ENCODE measurements at regions not wholly inside any gene's neighbourhood (a gene's known extent, or its start where the extent isn't known, plus 50 kb on each side); places are given as distances from the start of the nearest gene placed in this dataset.
"Not testable (repeated sequence)": the region's sequence is repeated elsewhere in the genome, so short reads cannot be mapped to it uniquely, and the experiment has no call there.

- DNase-seq: no peak
These were observed 164.1 kb downstream of the UQCRFS1 start for GRCh38 chr19:29048873-29049272.

GRCh38 chr19:29045679-29046254 is 167.2 kb downstream of the UQCRFS1 start:
- DNase-seq: no peak

- no peak for DNase-seq
These were observed 168.9 kb downstream of the UQCRFS1 start for GRCh38 chr19:29044037-29044436.

- DNase-seq: no peak
These were observed 170.5 kb downstream of the UQCRFS1 start for GRCh38 chr19:29042450-29042849.

- no peak for DNase-seq
These were observed 172.0 kb downstream of the UQCRFS1 start for GRCh38 chr19:29040951-29041350.

GRCh38 chr19:29040292-29040691 is 172.7 kb downstream of the UQCRFS1 start:
- no peak for DNase-seq

GRCh38 chr19:29039036-29039435 is 173.9 kb downstream of the UQCRFS1 start:
- DNase-seq: not testable (repeated sequence)

GRCh38 chr19:29031216-29031615 is 181.7 kb downstream of the UQCRFS1 start:
- DNase-seq: no peak

GRCh38 chr19:29029268-29029958 is 183.5 kb downstream of the UQCRFS1 start:
- no peak for DNase-seq

GRCh38 chr19:29022599-29022998 is 190.4 kb downstream of the UQCRFS1 start:
- DNase-seq: no peak

GRCh38 chr19:29022165-29022564 is 190.8 kb downstream of the UQCRFS1 start:
- DNase-seq: no peak

GRCh38 chr19:29021232-29021916 is 191.6 kb downstream of the UQCRFS1 start:
- DNase-seq: no peak

GRCh38 chr19:29019403-29019802 is 193.5 kb downstream of the UQCRFS1 start:
- DNase-seq: no peak

- DNase-seq: no peak
These were observed 194.4 kb downstream of the UQCRFS1 start for GRCh38 chr19:29018542-29018941.

GRCh38 chr19:29017788-29018187 is 195.2 kb downstream of the UQCRFS1 start:
- DNase-seq: no peak

- DNase-seq: no peak
These were observed 195.8 kb downstream of the UQCRFS1 start for GRCh38 chr19:29016926-29017760.

- no peak for DNase-seq
These were observed 196.6 kb downstream of the UQCRFS1 start for GRCh38 chr19:29016353-29016752.

- no peak for DNase-seq
These were observed 197.4 kb downstream of the UQCRFS1 start for GRCh38 chr19:29015569-29015968.

- no peak for DNase-seq
These were observed 198.0 kb downstream of the UQCRFS1 start for GRCh38 chr19:29014857-29015436.

- no peak for DNase-seq
These were observed 199.0 kb downstream of the UQCRFS1 start for GRCh38 chr19:29013988-29014387.

GRCh38 chr19:29013325-29013724 is 199.6 kb downstream of the UQCRFS1 start:
- DNase-seq: no peak

GRCh38 chr19:29012457-29012856 is 200.5 kb downstream of the UQCRFS1 start:
- no peak for DNase-seq

- no peak for DNase-seq
These were observed 202.7 kb downstream of the UQCRFS1 start for GRCh38 chr19:29010276-29010675.
